Kidney tubule cell (primary cell): ENCODE measurements at regions not wholly inside any gene's neighbourhood (a gene's known extent, or its start where the extent isn't known, plus 50 kb on each side); places are given as distances from the start of the nearest gene placed in this dataset.
"Not testable (repeated sequence)": the region's sequence is repeated elsewhere in the genome, so short reads cannot be mapped to it uniquely, and the experiment has no call there.

Experiments used
- DNase-seq: peaks from one replicate; pipeline ENCODE4 v3.0.0-alpha.2; 2018; ENCODE audit warnings: low spot score

DNA sequence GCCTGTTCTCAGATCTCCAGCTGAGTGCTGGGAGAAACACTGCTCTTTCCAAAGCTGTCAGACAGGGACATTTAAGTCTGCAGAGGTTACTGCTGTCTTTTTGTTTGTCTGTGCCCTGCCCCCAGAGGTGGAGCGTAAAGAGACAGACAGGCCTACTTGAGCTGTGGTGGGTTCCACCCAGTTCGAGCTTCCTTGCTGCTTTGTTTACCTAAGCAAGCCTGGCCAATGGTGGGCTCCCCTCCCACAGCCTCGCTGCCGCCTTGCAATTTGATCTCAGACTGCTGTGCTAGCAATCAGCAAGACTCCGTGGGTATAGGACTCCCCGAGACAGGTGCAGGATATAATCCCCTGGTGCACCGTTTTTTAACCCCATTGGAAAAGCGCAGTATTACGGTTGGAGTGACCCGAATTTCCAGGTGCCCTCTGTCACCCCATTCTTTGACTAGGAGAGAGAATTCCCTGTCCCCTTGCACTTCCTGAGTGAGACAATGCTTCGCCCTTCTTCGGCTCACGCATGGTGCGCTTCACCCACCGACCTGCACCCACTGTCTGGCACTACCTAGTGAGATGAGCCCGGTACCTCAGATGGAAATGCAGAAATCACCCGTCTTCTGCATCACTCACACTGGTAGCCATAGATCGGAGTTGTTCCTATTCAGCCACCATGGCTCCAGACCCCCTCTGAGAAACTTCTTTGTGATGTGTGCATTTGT is 650.3 kb upstream of the ALG10B start:
- no peak for DNase-seq

DNA sequence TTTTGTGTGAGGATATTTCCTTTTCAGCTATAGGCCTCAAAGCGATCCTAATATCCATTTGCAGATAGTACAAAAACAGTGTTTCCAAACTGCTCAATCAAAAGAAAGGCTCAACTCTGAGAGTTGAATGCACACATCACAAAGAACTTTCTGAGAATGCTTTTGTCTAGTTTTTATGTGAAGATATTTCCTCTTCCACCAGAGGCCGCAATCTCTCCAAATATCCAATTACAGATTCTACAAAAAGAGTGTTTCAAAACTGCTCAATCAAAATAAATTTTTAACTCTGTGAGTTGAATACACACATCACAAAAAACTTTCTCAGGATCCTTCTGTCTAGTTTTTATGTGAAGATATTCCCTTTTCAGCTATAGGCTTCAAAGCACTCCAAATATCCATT is 648.0 kb upstream of the ALG10B start:
- DNase-seq: not testable (repeated sequence)

DNA sequence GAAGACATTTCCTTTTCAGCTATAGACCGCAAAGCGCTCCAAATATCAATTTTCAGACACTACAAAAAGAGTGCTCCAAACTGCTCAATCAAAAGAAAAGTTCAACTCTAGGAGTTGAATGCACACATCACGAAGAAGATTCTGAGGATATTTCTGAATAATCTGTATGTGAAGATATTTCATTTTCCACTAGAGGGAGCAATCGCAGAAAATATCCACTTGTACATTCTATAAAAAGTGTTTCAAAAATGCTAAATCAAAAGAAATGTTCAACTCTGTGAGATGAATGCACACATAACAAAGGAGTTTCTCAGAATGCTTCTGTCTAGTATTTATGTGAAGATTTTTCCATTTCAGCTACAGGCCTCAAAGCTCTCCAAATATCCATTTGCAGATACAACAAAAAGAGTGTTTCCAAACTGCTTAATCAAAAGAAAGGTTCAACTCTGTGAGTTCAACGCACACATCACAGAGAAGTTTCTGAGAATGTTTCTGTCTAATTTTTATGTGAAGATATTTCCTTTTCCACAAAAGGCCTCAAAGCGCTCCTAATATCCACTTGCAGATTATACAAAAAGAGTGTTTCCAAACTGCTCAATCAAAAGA is 643.8 kb upstream of the ALG10B start:
- DNase-seq: peak; percentile 2

DNA sequence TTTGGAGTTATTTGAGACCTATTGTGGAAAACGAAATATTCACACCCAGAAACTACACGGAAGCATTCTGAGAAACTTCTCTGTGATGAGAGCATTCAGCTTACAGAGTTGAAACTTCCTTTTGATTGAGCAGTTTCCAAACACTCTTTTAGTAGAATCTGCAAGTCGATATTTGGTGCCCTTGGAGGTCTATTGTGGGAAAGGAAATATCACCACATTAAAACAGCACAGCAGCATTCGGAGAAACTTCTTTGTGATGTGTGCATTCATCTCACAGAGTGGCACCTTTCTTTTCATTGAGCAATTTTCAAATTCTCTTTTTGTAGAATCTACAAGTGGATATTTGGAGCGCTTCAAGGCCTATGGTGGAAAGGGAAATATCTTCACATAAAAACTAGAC is 595.7 kb upstream of the ALG10B start:
- no peak for DNase-seq

DNA sequence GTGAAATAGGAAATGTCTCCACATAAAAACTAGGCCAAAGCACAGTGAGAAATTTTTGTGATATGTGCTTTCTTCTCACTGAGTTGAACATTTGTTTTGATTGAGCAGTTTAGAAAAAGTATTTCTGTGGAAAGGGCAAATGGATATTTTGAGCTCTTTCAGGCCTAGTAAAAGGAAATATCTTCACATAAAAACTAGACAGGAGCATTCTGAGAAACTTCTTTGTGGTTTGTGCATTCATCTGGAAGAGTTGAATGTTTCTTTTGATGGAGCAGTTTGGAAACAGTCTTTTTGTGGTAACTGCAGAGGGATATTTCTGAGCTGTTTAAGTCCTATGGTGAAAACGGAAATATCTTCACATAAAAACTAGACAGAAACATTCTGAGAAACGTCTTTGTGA is 582.7 kb upstream of the ALG10B start:
- no peak for DNase-seq
